Putamen (tissue), 1 donor: ENCODE measurements at regions not wholly inside any gene's neighbourhood (a gene's known extent, or its start where the extent isn't known, plus 50 kb on each side); places are given as distances from the start of the nearest gene placed in this dataset.
A peak's percentile ranks its signal among the peaks of the same experiment; 100 is the strongest.
"Not testable (repeated sequence)": the region's sequence is repeated elsewhere in the genome, so short reads cannot be mapped to it uniquely, and the experiment has no call there.

Experiments
- DNase-seq: peaks from one replicate; pipeline ENCODE4 v3.0.0-alpha.2; 2016; ENCODE audit warnings: low spot score

DNA sequence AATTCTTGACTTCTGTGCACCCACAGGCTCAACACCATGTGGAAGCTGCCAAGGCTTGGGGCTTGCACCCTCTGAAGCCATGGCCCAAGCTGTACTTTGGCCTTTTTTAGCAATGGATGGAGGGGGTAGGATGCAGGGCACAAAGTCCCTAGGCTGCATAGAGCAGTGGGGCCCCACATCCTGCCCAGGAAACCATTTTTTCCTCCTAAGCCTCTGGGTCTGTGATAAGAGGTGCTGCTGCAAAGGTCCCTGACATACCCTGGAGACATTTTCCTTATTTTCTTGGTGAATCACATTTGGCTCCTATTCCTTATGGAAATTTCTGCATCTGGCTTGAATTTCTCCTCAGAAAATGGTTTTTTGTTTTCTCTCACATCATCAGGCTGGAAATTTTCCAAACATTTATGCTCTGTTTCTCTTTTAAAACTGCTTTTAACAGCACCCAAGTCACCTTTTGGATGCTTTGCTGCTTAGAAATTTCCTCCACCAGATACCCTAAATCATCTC is 482.7 kb upstream of the TLE4 start:
- no peak for DNase-seq

- not testable (repeated sequence) for DNase-seq
Observed at GRCh38 chr9:79089851-79090250, 481.9 kb upstream of the TLE4 start.

DNA sequence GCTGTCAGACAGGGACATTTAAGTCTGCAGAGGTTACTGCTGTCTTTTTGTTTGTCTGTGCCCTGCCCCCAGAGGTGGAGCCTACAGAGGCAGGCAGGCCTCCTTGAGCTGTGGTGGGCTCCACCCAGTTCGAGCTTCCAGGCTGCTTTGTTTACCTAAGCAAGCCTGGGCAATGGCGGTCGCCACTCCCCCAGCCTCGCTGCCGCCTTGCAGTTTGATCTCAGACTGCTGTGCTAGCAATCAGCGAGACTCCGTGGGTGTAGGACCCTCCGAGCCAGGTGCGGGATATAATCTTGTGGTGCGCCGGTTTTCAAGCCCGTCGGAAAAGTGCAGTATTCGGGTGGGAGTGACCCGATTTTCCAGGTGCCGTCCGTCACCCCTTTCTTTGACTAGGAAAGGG is 468.5 kb upstream of the TLE4 start:
- not testable (repeated sequence) for DNase-seq

- DNase-seq: no peak
Observed at GRCh38 chr9:79104216-79104615, 467.5 kb upstream of the TLE4 start.

- DNase-seq: no peak
Observed at GRCh38 chr9:79104951-79105350, 466.8 kb upstream of the TLE4 start.

DNA sequence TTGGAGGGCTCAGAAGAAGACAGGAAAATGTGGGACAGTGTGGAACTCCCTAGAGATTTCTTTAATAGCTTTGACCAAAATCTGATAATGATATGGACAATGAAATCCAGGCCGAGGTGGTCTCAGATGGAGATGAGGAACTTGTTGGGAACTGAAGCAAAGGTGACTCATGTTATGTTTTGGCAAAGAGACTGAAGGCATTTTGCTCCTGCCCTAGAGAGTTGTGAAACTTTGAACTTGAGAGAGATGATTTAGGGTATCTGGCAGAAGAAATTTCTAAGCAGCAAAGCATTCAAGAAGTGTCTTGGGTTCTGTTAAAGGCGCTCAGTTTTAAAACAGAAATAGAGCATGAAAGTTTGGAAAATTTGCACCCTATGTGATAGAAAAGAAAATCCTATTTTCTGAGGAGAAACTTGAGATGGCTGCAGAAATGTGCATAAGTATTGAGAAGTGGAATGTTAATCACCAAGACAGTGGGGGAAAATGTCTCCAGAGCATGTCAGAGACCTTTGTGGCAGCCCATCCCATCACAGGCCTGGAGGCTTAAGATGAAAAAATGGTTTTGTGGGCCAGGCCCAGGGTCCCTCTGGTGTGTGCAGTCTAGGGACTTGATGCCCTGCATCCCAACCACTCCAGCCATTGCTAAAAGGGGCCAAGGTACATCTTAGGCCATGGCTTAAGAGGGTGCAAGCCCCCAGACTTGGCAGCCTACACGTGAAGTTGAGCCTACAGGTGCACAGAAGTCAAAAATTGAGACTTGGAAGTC is 463.7 kb upstream of the TLE4 start:
- DNase-seq: no peak

DNA sequence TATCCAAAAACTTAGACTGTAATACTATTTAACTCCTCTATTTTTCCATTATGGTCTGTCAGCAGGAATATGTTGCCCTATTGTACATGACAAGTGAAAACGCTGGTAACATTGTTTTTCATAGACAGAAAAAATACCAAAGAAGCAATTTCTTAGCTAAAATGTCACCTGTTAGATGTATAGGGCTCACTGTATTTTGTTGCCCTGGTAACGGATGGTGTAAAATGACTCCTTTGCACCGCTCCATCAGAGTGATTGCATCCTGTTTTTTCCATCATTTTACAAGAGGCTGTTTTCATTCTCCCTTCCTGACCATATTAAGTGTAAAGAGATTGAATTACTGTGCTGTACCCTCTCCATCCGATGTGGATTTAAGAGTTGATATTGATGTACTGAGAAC is 460.1 kb upstream of the TLE4 start:
- DNase-seq: no peak

DNA sequence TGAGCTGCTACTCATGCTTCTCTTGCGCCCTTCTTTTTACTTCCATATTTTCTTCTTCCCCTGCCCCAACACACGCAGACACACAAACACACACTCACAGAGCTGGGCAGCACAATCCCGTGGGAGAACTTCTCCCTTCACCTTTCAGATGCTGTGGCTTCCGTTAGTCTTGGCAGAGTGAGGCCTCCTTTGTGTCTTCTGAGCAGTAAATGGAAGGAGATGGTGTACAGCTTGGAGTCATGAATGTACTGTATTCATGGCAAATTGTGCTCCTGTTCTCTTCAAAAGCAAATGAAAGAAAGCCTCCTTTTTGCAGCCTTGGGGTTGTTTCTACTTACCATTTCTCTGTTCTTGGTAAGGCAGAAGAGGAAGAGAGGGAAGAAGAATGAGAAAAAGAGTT is 456.6 kb upstream of the TLE4 start:
- no peak for DNase-seq

DNA sequence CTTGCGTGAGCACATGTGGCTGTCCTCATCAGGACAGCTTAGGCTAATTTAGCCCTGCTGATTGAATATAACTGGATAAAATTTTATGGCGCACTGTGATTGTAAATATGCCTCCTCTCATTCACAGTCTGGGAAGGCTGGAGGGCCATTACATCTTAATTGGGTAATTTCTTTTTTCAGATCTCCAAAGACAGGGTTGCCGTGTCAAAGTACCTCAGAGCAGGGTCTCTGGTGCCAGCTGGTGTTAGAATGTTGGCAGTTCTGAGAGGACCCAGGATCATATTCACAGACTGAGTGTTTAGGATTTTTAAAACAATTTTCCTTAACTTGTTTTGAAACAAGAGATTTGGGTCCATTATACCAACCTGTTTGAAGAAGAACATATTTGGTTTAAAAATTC is 455.7 kb upstream of the TLE4 start:
- no peak for DNase-seq

DNA sequence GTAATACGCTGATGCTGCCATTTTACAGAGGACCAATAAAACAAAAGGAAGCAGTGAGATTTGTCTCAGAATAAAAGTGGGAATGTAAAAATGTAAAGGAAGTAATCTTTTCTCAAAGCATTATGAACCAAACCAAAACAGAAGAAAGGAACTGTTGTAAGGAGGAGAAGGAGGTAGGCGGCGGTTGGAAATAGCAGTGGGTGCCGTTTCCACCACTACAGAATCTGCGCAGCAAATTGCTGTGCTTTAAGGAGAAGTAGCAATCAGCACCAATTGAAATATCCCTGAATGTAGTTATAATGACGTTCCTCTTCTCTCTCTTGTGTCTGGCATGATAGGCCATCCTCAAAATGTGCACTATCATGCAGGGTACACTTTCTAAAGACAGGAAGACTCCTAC is 455.1 kb upstream of the TLE4 start:
- DNase-seq: peak; percentile 20

GRCh38 chr9:79120533-79120932 is 451.2 kb upstream of the TLE4 start:
- no peak for DNase-seq

GRCh38 chr9:79120941-79121340 is 450.8 kb upstream of the TLE4 start:
- no peak for DNase-seq

DNA sequence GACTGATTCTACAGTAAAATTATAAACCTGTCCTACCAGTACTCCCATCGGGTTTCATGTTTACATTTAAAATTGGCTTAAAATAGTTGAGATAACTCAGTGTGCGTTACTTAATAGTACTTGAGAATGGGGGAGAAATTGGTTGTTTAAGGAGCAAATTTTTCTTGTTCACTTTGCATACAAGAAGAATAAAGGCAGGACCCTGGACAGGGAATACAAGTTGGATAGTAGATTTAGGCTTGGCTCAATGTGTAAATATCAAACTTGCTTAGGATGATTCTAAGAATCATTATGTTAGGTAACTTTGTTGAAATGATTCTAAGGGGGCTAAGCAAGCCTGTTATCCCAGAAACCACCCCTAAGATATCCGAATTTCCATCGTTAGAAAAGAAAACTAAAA is 448.4 kb upstream of the TLE4 start:
- no peak for DNase-seq

DNA sequence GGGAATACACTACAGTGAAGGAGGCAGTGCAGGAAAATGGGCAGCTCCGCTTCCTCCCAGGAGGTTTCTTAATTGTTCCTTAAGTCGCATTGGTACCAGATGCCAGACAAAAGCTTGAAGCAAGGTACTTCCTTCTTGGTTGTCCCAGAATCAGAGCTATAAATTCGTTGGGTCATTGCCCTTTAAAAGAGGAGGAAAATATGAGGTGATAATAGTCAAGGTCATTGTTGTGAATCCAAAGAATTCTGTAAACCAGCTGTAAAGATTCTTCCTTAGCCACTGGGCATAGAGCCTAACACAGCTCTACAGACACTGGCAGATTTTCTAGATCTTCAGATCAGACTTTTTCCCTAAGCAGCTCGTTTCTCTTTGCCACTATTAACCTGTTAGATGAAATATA is 444.1 kb upstream of the TLE4 start:
- no peak for DNase-seq

DNA sequence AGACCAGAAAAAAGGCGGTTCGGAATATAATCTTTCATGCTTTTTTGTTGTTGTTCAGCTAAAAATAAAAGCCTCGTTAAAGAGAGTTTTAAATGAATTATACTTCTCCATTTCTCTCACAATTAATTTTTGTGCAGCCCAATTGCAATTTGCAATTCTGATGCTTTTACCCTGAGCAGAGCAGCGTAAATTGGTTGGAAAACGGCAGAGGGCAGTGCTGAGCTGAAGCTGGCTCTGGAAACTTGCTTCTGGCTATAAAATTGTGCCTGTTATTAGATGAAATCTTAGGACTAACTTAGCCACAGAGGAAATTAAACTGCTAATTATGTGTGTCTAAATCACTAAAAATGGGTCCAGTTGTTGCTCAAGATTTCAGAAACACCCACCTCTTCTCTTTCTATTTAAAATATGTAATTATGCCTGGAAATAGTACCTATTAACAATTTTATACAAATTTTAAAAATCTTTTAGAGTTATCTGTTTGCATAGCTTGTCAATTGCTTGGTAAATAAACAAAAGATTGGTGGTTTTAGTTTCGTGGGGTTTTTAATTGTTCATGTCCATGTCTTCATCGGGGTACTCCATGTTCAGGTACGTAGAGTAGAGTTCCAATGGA is 441.8 kb upstream of the TLE4 start:
- DNase-seq: peak; percentile 37

DNA sequence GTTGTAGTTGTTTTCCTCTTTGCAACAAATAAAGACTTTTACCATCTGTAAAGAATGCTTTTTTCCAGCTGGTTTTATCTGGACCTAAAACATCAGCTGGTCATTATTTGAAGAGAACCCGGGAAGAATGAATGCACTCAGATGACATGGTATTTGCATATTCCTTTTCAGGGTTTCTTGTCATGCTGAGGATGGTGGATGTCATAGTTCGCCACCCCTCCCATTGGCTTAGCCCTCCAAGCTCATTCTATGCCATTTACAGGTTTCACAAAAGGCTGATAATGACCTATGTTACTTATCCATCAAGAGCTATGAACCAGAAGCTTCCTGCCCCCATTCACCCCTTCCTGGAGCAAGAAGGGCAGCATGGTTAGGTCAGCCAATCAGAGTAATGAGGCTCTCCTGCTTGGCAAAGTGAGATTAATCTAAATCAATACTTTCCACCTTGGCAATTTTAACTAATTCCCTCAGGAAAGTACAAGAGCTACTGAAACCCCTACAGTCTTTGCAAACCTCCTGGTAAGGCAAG is 440.5 kb upstream of the TLE4 start:
- DNase-seq: no peak

DNA sequence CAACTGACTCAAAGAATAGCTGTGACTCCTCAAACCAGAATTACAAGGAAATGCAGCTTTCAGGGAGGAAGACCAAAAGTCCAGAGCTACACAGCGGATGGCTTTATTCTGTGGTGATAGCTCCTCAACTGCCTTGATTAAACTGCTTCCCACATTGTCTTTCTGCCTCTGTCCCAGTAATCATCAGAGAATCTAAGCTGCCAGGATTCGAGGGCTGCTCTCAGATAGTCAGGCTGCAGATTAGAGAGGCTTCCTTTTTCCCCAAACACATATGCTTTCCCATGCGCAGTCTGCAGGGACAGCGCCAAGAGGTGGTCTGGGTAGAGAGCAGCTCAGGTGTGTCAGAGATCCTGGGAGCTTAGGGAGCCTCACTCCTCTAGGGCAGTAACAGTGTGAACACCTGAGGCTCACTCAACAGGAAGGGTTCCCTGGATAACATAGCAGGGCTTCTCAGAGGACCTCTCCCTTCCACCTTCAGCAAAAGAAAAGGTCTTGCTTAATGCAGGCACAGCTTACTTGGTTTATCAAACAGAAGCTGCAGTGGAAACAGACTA is 439.9 kb upstream of the TLE4 start:
- no peak for DNase-seq

- DNase-seq: no peak
Observed at GRCh38 chr9:79134654-79135053, 437.1 kb upstream of the TLE4 start.

GRCh38 chr9:79135681-79136415 is 435.9 kb upstream of the TLE4 start:
- no peak for DNase-seq

- DNase-seq: no peak
Observed at GRCh38 chr9:79140751-79141150, 431.0 kb upstream of the TLE4 start.

DNA sequence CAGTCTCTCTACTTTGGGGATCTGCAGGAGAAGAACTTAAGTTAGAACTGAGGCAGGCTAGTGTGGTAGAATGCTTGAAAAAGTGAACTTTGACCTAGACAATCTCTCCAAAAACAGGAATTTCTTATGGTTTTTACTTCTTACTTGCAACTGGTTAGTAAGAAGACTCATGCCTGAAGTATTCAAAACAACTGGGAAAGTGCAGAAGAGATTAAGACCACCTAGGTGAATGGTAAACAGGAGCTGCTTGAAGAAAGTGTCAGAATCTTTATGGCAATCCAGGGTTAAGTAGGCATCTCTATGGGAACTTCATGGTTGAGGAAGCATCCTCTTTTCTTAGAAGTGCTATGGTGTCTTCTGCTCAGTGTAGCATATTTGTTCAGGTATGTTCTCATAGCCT is 428.6 kb upstream of the TLE4 start:
- DNase-seq: no peak

DNA sequence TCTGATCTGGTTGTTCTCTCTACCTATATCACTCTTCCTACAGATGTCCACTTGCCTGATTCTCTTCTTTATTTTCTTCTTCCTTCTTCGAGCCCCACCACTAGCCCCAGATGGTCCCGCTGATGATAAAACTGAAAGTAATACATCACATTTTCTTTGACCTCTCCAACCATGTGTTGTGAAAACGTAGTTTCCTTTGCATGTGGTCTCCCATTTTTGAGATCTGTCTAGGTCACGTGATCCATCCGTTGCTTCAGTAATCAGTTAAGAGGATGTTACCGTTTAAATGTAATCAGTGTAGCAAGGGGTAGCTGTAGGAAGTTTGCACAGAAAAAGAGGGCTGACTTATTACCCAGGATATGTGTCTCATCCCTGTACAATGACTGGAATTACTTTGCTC is 426.3 kb upstream of the TLE4 start:
- no peak for DNase-seq

GRCh38 chr9:79149585-79149984 is 422.2 kb upstream of the TLE4 start:
- DNase-seq: no peak
